Colonic mucosa (tissue), 4 donors: ENCODE measurements at regions not wholly inside any gene's neighbourhood (a gene's known extent, or its start where the extent isn't known, plus 50 kb on each side); places are given as distances from the start of the nearest gene placed in this dataset.
"Not testable (repeated sequence)": the region's sequence is repeated elsewhere in the genome, so short reads cannot be mapped to it uniquely, and the experiment has no call there.

Experiments
- DNase-seq: peaks from one replicate; pipeline ENCODE4 v3.0.0-alpha.2; 2020
- H3K27ac ChIP-seq: fragments of 200-600 bp; one replicate; pipeline ENCODE4 v1.8.0; 2021
- H3K27me3 ChIP-seq: fragments of 200-600 bp; one replicate; pipeline ENCODE4 v1.8.0; 2021
- H3K36me3 ChIP-seq: fragments of 200-600 bp; one replicate; pipeline ENCODE4 v1.8.0; 2021
- H3K4me1 ChIP-seq: fragments of 200-600 bp; one replicate; pipeline ENCODE4 v1.8.0; 2021; ENCODE audit warnings: mild to moderate bottlenecking
- H3K4me3 ChIP-seq: fragments of 200-600 bp; one replicate; pipeline ENCODE4 v1.8.0; 2021
- H3K9ac ChIP-seq, 2 donors: one replicate each; pipeline ENCODE4 v1.7.0; 2013; ENCODE audit warnings: control low read depth in 2 of 2, low read depth in 2 of 2, low read length in 2 of 2
- H3K9me3 ChIP-seq: fragments of 200-600 bp; one replicate; pipeline ENCODE4 v1.8.0; 2021
- intact Hi-C: fragments of 100-400 bp; cut with DNase I; formaldehyde crosslinking; loops from one replicate; pipeline ENCODE4 v1.14.1; 2022
- TF ChIP-seq, protein P1 (sequence below): fragments of 200-600 bp; IDR thresholded peaks from one replicate; pipeline ENCODE4 v1.8.0; 2022; ENCODE audit warnings: antibody characterized with exemption, mild to moderate bottlenecking
- donor health status: healthy.
- donor health status: DM: no; HTN: no; CAD: no.
- donor health status: DM: no; HTN: no; CAD: no.

DNA sequence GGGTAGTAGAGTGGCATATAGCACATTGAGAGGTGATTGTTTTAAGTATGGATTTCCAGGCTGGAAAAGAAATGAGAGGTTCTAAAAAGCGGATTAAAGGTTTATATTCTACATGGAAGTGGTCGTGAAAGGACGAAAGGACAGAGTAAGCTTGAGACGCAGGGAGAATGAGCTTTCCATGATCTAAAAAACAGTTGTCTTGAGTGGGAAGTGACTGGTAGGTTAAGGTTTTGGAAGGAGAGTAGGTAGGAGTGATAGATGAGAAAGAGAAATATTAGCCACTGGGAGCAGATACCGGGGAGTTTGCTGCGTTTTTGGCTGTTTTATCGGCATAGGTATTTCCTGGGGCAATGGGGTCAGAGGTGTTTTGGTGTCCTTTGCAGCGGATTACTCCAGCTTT is 750.6 kb upstream of the ADGRB3 start:
- TF ChIP-seq, protein P1, sequence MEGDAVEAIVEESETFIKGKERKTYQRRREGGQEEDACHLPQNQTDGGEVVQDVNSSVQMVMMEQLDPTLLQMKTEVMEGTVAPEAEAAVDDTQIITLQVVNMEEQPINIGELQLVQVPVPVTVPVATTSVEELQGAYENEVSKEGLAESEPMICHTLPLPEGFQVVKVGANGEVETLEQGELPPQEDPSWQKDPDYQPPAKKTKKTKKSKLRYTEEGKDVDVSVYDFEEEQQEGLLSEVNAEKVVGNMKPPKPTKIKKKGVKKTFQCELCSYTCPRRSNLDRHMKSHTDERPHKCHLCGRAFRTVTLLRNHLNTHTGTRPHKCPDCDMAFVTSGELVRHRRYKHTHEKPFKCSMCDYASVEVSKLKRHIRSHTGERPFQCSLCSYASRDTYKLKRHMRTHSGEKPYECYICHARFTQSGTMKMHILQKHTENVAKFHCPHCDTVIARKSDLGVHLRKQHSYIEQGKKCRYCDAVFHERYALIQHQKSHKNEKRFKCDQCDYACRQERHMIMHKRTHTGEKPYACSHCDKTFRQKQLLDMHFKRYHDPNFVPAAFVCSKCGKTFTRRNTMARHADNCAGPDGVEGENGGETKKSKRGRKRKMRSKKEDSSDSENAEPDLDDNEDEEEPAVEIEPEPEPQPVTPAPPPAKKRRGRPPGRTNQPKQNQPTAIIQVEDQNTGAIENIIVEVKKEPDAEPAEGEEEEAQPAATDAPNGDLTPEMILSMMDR: no peak

DNA sequence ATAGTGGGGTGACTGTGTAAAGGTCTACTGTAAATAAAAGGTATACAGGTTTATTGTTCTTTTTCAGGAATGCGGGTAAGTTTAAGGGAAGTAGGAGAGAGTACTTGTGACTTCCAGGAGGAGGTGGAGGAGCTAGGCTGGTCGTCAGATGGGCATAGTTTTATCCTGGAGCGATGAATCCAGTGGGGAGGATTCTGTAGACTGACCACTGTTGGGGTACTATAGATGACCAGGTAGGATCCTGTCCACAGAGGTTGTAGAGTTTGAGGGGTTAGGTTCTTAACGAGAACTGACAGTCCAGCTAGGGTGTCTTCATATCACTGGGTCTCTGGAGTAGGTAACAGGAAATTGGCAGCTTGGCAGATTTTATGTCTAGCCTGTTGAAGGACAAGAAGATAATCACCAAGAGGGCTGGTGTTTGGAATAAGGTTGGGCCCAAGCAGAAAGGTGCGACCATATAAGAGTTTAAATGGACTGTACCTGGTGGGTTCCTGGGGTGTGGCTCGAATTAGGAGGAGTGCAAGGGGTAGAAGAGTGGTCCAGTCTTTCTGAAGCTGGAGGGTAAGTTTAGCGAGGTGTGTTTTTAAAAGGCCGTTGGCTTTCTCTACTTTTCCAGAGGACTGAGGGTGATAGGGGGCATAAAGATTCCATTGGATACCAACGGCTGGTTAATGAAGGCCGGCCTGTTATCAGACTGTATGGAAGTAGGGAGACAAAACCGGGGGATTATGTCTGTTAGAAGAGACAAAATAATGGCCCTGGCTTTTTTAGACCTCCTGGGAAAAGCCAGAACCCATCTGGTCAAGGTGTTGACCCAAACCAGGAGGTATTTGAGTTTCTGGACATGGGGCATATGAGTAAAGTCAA is 751.3 kb upstream of the ADGRB3 start:
- no peak overlapping the region for H3K4me3 ChIP-seq
- no peak overlapping the region for H3K27ac ChIP-seq
- TF ChIP-seq, protein P1: no peak
- H3K4me1 ChIP-seq: no peaks in the 10 kb centered on the region
- H3K27me3 ChIP-seq: no peaks in the 10 kb centered on the region
- intact Hi-C loops: no loop called here
- H3K36me3 ChIP-seq: no peaks in the 10 kb centered on the region
- no peak for DNase-seq
- no peak overlapping the region for H3K9ac ChIP-seq
- no peaks in the 10 kb centered on the region for H3K9me3 ChIP-seq

More for the DNA sequence above, 750.6 kb upstream of the ADGRB3 start:
- Histone ChIP-seq H3K9me3 (no peaks in the 10 kb centered on the region), H3K36me3 (no peaks in the 10 kb centered on the region), H3K4me3 (no peak overlapping the region), H3K27ac (no peak overlapping the region), H3K27me3 (no peaks in the 10 kb centered on the region), H3K4me1 (no peaks in the 10 kb centered on the region), H3K9ac (no peak overlapping the region)
- intact Hi-C loops: no loop called here
- no peak for DNase-seq

DNA sequence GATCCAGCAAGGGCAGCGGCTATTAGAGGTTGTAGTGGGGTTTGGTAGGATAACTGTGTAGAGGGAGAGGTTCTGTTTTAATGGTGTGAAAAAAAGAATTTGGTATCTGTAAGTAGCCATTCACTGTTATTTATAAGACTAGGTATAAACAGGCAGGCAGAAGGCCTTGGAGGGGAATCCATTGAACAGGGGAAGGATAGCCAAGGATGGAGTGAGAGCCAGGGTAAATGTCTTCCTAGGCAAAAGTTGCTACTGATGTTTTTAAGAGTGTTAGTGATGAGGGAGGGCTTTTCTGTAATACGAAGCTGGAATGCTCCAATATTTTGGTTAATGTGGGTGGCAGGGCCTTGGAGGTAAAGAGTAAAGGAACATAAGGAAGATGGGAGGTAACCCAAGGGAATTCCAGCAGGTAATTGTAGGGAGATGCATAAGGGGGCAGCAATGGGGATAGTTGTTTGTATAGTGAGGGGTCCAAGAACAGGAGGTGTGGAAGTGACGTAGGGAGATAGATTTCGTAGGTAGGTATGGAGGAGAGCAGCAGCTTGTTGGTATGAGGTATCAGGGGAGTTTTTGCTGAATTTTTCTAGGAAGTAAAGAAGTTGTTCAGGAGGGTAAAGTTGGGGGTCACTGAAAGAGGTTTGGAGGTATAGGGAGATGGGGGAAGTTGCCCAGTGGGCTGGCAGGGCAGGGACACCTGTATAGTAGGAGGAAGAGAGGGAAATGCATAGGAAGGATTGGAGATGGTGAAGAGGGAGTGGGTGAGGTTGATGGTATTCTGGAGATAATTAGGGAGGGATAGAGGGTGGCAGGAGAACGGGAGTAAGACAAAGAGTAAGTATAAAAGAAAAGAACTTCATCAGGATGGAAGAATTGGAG is 752.4 kb upstream of the ADGRB3 start:
- intact Hi-C loops: no loop called here
- DNase-seq: no peak
- Histone ChIP-seq H3K4me1 (no peaks in the 10 kb centered on the region), H3K27me3 (no peaks in the 10 kb centered on the region), H3K9ac (no peak overlapping the region), H3K27ac (no peak overlapping the region), H3K36me3 (no peaks in the 10 kb centered on the region), H3K9me3 (no peaks in the 10 kb centered on the region), H3K4me3 (no peak overlapping the region)
- TF ChIP-seq, protein P1: no peak

DNA sequence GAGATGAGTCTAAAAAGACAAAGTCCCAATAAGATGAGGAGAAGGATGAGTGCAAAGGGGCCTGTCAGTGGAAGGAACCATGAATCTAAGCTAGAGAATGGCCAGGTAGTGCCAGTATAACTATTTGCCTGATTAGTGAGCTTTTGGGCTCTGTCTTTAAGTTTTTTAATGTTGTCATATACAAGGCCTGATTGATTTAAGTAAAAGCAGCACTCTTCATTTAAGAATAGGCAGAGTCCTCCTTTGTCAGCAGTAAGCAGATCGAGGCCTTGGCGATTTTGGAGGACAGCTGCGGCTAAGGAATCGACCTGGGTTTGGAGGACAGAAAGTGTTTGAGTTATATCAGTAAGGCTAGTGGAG is 753.4 kb upstream of the ADGRB3 start:
- Histone ChIP-seq H3K4me3 (no peak overlapping the region), H3K9me3 (no peaks in the 10 kb centered on the region), H3K4me1 (no peaks in the 10 kb centered on the region), H3K27me3 (no peaks in the 10 kb centered on the region), H3K9ac (no peak overlapping the region), H3K27ac (no peak overlapping the region), H3K36me3 (no peaks in the 10 kb centered on the region)
- TF ChIP-seq, protein P1: no peak
- no peak for DNase-seq
- intact Hi-C loops: no loop called here

DNA sequence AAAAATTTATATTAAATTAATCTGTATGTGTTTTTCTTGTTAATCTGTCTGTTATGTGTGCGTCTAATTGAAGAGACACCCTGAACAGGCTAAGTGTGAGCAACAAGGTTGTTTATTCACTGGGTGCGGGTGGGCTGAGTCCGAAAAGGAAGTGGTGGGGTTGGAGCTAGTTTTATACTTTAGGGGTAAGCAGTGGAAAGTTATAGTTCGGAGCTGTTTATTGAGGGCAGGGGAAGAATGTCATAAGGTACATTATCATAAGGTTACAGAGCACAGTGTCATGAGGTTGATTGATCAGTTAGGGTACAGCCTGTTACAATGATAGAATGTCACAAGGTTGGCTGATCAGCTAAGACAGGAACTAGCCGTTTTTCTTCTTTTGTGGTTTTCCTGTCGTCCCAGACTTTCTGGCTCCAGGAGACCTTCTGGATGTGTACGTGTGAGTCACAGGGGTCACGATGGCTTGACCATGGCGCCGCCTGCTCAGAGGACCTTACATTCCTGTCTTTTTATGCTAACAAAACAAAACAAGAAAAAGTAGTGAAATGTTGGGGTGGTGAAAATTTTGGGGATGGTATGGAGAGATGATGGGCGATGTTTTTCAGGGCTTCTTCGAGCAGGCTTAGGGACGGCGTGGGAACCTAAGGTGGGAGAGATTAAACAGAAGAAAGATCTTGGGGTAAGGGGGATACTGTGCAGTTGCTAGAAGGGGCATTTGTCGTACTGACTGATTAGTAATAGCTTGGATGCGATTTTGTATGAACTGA is 754.0 kb upstream of the ADGRB3 start:
- H3K4me3 ChIP-seq: no peak overlapping the region
- no peaks in the 10 kb centered on the region for H3K4me1 ChIP-seq
- intact Hi-C loops: no loop called here
- no peaks in the 10 kb centered on the region for H3K9me3 ChIP-seq
- DNase-seq: no peak
- no peak overlapping the region for H3K9ac ChIP-seq
- no peaks in the 10 kb centered on the region for H3K36me3 ChIP-seq
- no peaks in the 10 kb centered on the region for H3K27me3 ChIP-seq
- TF ChIP-seq, protein P1: no peak
- no peak overlapping the region for H3K27ac ChIP-seq

DNA sequence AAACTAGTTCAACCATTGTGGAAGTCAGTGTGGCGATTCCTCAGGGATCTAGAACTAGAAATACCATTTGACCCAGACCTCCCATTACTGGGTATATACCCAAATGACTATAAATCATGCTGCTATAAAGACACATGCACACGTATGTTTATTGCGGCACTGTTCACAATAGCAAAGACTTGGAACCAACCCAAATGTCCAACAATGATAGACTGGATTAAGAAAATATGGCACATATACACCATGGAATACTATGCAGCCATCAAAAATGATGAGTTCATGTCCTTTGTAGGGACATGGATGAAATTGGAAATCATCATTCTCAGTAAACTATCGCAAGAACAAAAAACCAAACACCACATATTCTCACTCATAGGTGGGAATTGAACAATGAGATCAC is 754.7 kb upstream of the ADGRB3 start:
- H3K9me3 ChIP-seq, intact Hi-C loops: not testable (repeated sequence)

DNA sequence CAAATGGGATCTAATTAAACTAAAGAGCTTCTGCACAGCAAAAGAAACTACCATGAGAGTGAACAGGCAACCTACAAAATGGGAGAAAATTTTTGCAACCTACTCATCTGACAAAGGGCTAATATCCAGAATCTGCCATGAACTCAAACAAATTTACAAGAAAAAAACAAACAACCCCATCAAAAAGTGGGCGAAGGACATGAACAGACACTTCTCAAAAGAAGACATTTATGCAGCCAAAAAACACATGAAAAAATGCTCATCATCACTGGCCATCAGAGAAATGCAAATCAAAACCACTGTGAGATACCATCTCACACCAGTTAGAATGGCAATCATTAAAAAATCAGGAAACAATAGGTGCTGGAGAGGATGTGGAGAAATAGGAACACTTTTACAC is 755.2 kb upstream of the ADGRB3 start:
- H3K9me3 ChIP-seq, H3K9ac ChIP-seq, H3K36me3 ChIP-seq, DNase-seq, H3K4me3 ChIP-seq, H3K4me1 ChIP-seq, intact Hi-C loops, H3K27me3 ChIP-seq, H3K27ac ChIP-seq: not testable (repeated sequence)

More for the DNA sequence above, 754.7 kb upstream of the ADGRB3 start:
- not testable (repeated sequence) for H3K4me1 ChIP-seq, H3K27ac ChIP-seq, H3K4me3 ChIP-seq, DNase-seq, H3K36me3 ChIP-seq, H3K9ac ChIP-seq, H3K27me3 ChIP-seq
